SKM-1 treated with dmso at 0.1 percent for 144 hours (cell line): ENCODE measurements at regions not wholly inside any gene's neighbourhood (a gene's known extent, or its start where the extent isn't known, plus 50 kb on each side); places are given as distances from the start of the nearest gene placed in this dataset.
"Not testable (repeated sequence)": the region's sequence is repeated elsewhere in the genome, so short reads cannot be mapped to it uniquely, and the experiment has no call there.

Experiments
- DNase-seq: peaks from one replicate; lab custom pipeline; 2025; ENCODE audit not compliant: unreplicated experiment; lab: John Stamatoyannopoulos, UW

GRCh38 chr4:175033162-175033561 is 115.0 kb downstream of the ADAM29 start:
- no peak for DNase-seq

- DNase-seq = no peak
These were observed 115.8 kb downstream of the ADAM29 start for GRCh38 chr4:175034007-175034406.

- no peak for DNase-seq
These were observed 117.0 kb downstream of the ADAM29 start for GRCh38 chr4:175034986-175035705.

- DNase-seq = no peak
These were observed 117.7 kb downstream of the ADAM29 start for GRCh38 chr4:175035905-175036304.

- DNase-seq = no peak
These were observed 130.1 kb downstream of the ADAM29 start for GRCh38 chr4:175048111-175048784.

- no peak for DNase-seq
These were observed 130.7 kb downstream of the ADAM29 start for GRCh38 chr4:175048906-175049305.

- DNase-seq = no peak
These were observed 133.8 kb downstream of the ADAM29 start for GRCh38 chr4:175051974-175052373.

GRCh38 chr4:175054980-175055379 is 136.8 kb downstream of the ADAM29 start:
- no peak for DNase-seq

GRCh38 chr4:175062183-175062592 is 144.0 kb downstream of the ADAM29 start:
- no peak for DNase-seq

GRCh38 chr4:175065228-175065627 is 147.1 kb downstream of the ADAM29 start:
- no peak for DNase-seq

- no peak for DNase-seq
These were observed 148.9 kb downstream of the ADAM29 start for GRCh38 chr4:175066923-175067627.

- no peak for DNase-seq
These were observed 150.1 kb downstream of the ADAM29 start for GRCh38 chr4:175068266-175068665.

- no peak for DNase-seq
These were observed 152.3 kb downstream of the ADAM29 start for GRCh38 chr4:175070444-175070843.

GRCh38 chr4:175071123-175071522 is 153.0 kb downstream of the ADAM29 start:
- DNase-seq = no peak

- no peak for DNase-seq
These were observed 169.0 kb downstream of the ADAM29 start for GRCh38 chr4:175087145-175087544.

GRCh38 chr4:175090116-175090515 is 172.0 kb downstream of the ADAM29 start:
- no peak for DNase-seq

- DNase-seq = no peak
These were observed 173.5 kb downstream of the ADAM29 start for GRCh38 chr4:175091649-175092048.

GRCh38 chr4:175092114-175092513 is 174.0 kb downstream of the ADAM29 start:
- no peak for DNase-seq

GRCh38 chr4:175093055-175093454 is 174.9 kb downstream of the ADAM29 start:
- not testable (repeated sequence) for DNase-seq

- no peak for DNase-seq
These were observed 185.2 kb downstream of the ADAM29 start for GRCh38 chr4:175103403-175103802.

GRCh38 chr4:175106301-175106700 is 188.1 kb downstream of the ADAM29 start:
- DNase-seq = no peak

GRCh38 chr4:175109933-175110332 is 191.8 kb downstream of the ADAM29 start:
- DNase-seq = no peak
